Amniotic stem cell (primary cell): ENCODE measurements at regions not wholly inside any gene's neighbourhood (a gene's known extent, or its start where the extent isn't known, plus 50 kb on each side); places are given as distances from the start of the nearest gene placed in this dataset.

Experiments used
- DNase-seq: peaks from one replicate; lab custom pipeline; 2025; lab: John Stamatoyannopoulos, UW

DNA sequence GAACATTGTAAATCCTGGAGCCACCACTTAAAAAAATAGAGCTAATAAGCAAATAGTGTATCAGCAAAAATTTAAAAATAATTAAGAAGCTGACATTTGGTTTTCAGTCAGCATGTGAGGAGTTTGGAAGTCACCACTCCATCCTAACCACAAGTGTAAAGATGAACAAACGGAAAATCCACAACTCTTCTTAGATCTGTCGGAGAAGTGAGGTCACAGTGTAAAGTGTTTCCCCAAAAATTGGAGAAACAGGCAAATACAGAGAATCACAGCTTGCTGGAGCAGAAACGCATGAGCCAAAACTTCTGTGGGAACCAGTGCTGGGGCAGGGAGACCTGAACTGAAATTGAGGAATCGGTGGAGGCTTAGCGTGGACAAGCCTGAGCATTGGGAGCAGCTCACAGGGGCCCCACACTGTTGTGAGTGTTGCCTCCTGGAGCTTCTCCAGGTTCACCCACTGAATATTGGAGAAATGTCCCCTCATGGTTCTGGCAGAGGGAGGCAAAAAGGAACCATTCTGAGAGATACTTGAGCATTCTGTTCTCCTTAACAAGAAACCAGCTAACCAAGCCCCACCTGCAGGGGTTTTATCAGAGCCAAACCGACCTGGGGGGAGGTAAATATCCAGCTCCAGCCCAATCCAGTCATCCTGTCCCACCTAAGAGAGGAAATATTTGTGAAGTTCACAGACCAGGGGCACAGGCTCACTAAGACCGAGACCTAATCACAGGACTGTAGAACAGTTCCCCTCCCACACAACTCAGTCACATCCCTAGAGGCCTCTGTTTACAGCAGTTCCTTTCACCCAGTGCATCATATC, 192.0 kb downstream of the ERMARD start:
- DNase-seq = no peak

DNA sequence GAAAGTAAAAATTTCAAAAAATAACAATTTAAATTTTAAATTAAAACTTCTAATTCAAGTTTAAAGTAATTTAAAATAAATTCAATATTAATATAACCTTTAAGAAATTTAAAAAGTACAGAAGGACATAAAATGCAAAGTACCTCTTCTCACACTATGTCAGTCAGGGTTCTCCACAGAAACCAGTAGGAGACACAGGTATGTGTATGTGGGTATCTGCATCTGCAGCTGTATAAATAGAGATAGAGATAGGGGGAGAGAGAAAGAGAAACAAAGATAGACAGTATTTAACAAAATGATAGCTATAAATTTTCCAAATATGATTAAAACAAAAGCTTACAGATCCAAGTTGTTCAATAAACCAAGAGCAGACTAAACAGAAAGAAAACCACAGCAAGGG, 190.8 kb downstream of the ERMARD start:
- no peak for DNase-seq

DNA sequence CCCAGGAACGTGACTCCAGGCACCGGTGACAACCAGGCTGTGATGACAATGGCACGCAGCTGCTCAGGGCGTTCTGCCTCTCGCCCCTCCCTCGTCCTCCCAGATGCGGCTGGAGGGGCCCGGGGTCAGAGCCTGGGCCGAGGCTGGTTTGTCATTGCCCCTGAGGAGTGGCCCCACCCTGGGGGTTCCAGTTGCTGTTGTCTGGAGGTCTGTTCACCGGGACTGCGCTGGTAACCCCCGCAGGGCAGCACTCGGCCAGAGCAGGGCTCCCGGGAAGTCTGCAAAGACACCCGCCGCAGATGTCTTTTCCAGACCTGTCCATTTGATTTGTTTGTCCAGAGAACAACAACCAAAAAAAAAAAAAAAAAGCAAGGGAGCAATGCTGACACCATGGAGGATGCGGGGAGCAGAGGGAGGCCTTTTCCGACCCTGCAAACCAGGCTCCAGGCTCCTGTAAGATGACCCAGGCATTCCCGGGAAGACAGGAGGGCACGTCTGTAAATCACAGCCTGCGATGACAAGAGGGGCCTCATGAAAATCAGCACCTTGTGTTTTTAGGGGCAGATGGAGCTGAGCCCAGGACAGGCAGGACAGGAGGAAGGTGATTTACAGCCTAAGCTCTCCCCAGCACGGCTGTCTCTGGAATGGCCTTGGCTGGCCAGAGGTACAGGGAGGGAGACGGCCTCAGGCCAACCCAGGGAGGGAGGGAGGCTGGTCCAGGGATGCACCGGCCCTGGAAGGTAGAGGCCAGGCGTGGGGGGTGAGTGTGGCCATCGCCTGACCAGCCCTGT, 189.3 kb downstream of the ERMARD start:
- DNase-seq = no peak

DNA sequence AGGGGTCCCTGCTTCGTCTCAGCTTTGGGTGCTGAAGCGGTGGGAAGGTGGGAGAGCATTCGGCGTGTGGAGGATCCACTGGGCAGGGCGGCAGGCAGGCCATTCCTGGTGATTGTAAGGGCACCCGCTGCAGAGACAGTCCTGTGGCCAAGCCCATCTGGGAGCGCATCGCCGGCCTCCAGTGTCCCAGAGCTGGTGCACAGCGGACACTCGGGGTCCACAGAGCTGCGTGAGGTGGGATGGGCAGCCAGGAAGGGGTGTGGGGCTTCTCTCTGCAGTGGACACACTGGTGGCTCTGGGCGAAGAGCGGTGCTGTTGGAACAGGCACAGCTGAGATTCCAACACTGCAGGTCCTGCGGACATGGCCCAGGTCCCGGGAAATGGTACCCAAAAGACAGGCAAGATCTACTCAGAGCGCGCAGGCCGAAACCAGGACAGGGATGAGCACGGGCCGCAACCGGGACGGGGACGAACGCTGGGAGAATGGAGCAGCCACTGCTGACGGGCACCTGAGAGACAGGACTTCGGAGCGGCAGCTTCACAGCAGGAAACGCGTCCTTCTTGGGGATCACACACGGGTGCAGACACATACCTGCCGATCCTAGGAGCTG, 188.2 kb downstream of the ERMARD start:
- DNase-seq = no peak

DNA sequence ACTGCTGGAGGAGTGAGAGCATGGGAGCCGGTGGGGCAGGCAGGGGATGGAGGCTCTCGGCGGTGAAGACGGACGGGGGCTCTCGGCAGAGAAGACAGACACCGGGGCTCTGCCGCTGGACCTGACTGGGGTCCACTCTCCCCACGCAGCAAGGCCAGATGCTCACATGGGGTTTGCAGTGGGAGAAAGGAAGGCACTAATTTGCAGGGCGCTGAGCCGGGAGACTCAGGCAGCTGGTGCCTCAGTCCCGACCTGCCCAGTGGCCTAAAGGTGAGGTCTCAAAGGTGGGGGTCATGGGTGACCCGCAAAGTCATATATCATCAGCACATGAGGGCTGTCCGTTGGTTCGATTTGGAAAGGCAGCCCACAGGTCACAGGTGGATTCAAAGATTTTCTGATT, 187.3 kb downstream of the ERMARD start:
- DNase-seq = no peak

DNA sequence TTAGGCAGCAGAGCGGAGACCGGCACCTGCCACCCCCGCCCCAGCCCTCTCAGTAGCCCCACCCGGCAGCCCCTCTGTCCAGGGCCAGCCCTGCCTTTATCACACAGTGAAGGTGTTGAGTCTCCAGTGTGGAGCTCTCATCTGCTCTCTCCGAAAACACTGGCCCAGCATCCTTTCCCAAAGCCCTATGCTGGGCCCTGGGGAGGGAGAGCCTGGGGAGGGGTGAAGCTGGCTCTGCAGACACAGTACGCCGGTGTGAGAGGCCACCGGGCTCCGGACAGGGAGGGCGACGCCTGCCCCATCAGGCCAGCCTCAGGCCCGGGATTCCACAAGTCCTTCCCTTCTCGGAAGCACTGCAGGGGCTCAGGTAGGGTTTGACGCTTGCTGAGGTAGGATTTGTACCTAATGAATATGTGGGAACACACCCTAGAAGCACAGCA, 186.9 kb downstream of the ERMARD start:
- DNase-seq = no peak

DNA sequence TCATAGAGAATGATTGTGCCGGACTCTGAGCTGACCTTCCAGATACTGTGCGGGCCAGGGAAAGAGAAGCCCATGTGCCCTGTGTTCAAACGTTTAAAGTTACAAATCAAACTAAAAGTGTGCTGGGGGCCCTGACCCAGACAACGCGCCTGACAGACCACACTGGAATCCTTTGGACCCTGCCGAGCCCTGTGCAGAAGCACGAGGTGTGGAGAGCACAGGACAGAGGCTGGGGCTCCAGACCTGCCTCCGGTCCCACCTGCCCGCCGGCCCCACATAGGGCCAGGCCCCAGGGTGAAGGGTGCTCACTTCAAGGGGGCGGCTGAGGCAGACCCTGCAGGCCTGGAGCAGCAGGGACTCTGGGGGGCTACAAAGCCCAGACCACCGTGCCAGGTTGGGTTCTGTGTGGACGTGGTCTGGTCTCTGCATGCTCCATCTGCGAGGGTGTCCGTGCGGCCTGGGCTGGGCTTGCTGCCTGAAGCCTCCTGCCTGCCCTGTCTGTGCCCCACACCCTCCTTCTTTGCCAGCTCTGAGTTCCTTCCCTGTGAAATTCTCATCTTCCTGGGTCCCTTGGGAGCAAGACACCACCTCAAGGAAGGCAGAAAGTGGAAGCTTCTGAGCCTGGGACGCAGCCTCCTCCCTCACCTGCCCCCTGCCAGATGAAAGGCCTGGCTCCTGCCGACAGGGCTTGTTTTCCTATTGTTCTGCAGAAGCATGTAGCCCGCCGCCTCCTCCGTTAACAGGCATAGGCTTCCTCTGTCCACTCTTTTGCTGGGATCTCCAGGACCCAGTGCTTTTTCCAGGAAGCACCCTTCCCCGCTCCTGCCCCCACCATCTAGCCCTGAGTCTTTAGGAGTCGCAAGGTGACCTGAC, 186.2 kb downstream of the ERMARD start:
- DNase-seq = no peak

DNA sequence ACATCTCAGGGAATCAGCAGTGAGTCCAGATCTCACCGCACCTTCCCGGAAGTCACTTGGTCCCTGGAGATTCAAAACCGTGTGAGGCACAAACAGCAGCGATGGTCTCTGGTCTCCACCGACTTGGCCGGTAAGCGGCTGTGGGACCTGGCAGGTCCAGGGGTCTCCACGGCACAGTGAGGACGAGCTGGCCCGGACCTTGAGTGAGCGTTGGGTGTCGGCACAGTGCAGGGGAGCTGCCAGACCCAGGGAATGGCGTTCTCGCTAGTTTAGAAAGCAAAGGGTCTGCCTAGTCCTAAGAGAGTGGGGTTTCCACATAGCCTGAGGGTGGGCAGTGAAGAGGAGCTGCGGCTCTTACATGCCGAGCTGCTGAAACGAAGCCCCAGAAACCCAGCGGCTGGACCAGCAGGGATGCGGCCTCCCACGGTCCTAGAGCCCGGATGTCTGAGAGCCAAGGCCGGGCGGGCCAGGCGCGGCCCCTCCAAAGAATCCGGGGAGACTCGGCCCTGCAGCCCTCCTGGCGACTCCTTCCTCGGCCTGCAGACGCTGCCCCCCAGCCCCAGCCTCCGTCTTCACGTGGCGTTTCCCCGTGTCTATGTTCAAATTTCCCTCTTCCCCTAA, 185.0 kb downstream of the ERMARD start:
- no peak for DNase-seq

DNA sequence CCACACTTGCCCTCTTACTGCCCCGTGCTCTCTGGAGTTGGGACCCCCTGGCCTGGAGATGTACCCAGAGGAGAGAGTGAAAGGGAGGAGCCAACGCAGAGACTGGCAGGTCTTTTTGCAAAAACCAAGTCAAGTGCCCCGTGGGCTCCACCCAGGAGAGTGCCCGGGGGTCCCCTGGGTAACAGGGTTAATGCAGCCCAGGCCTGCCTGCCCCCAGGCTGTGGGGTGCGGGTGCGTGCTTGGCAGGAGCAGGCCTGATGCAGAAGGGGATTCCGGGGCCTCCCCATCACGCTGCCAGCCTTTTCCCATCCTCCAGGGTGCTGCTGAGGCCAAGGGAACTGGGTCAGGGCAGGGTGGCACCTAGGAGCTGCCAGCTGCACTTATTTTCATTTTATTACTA, 184.4 kb downstream of the ERMARD start:
- DNase-seq = no peak

DNA sequence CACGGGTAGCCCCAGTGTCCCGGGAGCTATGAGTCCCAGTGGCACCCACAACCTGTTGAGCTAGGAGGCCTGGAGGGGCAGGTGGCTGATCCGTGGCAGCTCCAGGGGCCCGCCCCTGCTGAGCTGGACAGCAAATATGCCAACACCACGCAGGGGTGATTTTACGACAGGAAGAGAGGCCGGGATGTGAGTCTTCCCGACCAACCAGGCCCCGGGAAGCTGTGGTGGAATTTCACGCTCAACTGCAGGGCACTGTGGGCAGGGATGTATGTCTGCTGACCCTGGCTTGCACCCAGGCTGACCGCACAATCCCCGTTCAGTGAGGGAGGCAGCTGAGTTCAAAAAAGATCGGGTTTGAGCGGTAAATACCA, 183.9 kb downstream of the ERMARD start:
- no peak for DNase-seq

DNA sequence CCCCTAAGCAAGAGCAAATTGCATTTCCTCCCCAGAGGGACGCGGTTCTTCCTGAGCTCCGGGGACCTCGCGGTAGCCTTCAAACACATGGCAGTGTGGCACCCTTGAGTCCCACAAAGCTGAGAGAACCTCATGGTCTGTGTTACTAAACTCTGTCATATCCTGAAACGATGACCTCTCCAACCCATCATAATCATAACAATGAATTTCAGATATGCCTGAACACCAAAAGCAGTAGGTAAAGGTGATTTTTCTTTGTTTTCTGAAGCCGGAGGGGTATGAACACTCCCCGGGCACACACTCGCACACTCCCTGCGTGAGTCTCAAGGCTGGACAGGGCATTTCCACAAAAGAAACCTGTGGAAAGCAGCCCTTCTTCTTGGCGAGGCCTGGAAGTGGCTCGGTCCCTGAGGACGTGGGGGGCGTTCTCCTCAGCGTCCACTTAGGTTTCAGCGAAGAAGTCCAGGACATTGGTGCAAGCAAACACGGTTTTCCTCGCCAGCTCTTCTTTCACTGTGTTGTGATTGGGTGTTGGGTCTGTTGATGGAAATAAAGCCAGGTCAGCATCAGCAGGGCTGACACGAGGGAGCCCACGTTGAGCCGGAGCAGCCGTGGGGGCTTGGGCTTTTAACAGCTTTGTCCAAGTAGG, 183.4 kb downstream of the ERMARD start:
- no peak for DNase-seq

DNA sequence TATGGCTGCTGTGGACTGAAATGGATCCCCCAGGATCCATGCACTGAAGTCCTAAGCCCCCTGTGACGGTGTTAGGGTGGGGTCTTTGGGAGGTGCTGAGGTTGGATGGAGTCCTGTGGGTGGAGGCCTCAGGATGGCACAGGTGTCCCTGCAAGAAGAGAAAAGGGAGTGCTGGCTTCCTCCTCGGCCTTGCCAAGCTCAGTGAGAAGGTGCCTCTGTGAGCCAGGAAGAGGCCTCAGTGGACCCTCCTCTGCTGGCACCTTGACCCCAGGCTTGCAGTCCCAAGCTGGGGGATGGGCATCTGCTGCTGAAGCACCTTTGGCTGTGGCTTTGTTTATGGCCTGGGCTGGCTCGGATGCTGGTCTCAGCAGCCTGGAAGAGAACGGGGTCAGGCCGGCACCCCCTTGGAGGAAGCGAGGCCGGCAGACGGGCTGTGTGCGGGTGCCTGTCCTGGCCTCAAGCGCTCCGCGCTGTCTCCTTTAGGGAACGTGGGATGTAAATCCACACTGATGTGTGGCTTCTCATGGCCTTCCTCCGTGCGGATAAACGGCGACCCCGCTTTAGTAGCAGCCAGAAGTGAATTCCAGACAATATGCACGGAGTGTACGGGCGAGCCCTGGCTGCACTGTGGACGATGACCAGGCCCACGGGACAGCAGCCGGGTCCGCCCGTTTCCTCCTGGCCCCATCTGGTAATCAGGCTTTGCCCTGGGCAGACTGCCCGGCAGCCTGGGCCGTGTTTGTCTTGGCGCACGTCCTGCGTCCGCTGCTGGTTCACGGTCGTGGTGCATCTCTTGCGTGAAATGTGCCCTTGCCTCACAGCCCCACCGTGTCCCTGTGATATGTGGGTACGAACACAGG, 182.6 kb downstream of the ERMARD start:
- DNase-seq = no peak

DNA sequence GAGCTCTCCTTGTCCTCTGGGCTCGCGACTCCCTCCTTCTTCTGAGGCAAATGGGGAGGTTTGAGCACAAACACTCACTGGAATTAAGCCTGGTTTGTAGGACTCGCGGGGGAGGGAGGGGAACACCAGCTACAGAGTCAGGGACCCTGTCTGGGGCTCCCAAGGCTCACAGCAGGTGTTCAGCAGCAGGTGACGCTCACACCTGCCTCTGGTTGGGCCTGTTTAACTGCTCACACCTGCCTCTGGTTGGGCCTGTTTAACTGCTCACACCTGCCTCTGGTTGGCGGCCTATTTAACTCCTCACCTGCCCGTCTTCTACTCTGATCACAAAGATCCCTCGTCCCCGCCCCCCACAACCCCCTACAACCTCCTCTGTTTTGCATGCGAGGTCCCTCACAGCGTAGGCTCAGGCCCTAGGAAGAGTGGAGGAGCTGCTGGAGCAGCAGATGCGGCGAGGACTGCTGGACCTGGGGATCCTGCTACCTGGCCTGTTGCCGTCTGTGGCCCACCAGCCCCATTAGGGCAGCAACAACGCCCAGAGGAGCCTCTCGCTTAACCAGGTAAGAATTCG, 181.9 kb downstream of the ERMARD start:
- no peak for DNase-seq

DNA sequence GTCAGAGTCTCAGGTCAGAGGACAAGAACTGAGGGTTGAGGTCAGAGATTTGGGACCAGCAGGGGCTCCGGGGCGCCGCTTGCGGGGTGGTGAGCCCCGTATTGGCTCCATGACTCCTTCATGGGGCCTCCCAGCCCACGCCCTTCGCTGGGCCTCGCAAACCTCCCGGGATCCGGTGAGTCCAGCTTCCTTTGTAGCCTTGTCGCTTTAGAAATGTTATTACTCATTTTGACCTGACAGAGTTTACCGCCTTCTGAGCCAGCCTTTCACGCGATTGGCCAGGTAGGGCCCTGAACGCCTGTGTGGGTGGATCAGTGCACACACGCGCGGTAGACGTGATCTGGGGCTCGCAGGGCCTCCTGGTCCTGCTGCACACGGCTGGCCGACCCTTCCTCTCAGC, 181.1 kb downstream of the ERMARD start:
- DNase-seq = no peak

DNA sequence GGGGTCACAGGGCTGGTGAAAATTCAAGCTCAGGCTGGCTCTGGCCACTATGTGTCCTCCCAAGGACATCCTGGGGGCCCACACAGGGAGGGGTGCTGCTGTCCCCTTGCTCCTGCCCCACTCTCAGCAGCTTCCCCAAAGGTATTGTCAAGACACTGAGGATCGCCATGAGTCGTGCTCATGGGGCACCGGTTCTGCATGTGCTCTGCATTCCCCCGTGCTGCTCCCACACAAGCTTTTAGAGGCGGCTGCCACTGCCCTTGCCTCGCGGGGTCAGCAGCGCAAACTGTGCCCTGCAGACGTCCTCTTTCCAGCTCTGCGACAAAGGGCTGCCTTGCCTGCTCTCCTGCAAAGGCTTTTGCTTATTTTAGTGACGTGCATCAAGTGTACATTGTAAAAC, 179.8 kb downstream of the ERMARD start:
- no peak for DNase-seq

DNA sequence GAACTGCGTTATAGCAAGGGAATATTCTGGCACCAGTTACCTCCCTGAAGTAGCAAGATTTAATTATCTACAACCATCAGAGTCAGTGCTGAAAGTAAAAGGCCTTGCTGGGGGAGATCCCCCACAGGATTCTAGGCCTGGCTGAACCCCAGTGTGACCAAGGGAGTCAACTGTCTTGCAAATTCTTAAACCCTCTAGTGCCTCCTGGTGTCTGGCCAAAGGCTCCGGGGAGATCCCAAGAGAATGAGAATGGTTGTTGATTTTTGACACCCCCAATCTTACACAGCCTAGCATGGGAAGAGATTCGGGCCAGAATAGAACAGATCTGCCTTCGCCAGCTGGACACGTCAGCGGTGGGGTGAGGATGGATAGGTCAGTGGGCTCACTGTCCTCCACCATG, 179.4 kb downstream of the ERMARD start:
- no peak for DNase-seq

DNA sequence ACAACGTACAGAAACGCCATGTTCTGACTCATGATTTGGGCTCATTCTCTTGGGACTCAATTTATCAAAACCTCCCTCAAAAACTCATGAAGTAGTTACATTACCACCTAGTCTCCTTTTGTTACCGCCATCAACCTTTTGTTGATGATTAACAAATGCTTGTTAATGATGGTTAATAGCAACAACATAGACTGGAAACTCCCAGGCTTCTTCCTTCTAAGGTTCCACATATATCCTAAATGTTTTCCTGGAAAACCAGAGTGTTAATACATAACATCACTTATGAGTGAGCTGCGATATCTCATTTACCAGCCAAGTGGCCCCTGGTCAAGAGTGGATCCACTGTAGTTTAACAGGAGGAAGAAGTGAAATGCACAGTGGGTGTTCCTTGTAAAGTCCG, 176.3 kb downstream of the ERMARD start:
- no peak for DNase-seq

DNA sequence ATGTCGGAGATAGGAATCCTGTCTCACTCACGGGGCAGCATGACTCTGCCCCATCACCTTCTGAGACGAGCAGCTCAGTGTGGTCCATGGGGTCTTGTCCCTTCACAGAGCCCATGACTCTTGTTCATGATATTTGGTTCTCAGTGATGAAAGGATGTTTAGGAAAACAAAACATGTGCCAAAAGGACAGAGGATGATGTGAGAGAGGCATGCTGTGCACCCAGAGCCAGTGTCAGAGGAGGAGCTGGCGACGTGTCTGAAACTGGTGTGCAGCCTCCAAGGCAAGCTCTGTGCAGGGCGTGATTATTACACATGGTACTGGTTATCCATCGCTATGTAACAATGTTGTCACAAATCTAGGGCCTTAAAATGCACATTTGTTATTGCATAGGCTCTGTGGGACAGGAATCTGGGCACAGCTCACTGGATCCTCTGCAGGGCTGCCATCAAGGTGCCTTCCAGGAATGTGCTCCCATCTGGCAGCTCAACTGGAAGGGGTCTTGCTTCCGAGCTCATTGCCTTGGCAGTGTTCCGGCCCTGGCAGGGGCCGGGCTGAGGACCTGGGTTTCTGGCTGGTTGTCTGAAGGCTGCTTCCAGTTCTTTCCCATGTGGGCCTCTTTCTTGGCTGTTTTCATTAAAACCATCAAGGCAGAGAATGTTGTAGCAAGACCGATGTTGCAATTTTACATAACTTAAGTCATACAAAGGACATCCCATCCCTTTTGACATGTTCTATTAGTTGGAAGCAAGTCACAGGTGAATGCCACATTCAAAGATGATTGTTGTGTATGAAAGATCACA, 175.4 kb downstream of the ERMARD start:
- no peak for DNase-seq
